Hepatic stellate cell (primary cell): ENCODE measurements at regions not wholly inside any gene's neighbourhood (a gene's known extent, or its start where the extent isn't known, plus 50 kb on each side); places are given as distances from the start of the nearest gene placed in this dataset.

Experiments
- DNase-seq: peaks from one replicate; pipeline ENCODE4 v3.0.0; 2011; ENCODE audit warnings: low spot score

DNA sequence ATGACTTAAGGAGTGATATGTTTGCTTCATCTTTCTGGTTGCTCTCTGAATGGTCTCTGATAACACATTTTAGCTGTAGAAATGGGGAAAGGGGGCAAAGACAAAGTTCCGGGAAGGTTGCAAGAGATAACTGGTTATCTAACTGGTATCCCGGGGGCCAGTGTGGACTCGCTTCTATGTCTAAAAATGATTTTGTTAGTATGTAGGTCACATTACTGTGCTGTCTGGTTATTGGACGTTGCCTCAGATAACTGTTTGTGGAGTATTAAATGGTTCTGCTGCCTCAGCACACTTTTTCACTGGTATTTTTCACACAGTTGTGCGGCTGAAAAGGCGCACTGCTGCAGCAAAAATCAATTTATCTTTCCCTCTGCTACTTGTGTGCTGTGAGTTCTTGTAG lies 63.0 kb upstream of the ZNF536 start:
- no peak for DNase-seq

DNA sequence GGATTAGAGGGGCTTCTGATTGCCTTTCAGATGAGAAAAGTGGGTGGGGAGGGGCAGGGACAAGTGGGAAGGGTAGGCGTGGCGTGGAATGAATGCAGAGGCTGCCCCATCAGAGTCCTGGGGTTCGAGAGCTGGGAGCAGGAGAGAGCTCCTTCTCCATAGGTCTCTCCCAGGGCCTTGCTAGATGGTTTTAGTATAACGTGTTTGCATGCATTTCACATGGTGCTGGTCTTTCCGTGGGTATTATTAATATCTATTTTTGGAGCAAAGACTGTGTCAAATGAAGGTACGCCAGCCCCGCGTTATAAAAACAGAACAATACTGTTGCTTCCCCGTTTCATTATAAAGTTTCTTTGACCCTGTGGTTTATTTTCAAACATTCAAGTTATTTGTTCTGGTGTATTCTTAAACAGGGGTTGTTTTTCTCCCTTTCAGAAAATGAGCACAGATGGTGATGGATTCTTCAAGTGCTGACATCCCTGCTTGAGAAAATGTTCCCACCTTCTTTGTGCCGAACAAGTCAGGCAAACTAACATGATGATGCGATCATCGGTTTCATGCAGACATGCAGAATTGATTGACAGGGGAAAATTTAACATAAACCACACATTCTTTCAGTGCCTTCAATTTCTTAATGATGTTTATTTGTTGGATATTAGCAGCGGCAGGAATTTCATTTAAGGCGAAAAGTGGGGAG lies 62.1 kb upstream of the ZNF536 start:
- no peak for DNase-seq

DNA sequence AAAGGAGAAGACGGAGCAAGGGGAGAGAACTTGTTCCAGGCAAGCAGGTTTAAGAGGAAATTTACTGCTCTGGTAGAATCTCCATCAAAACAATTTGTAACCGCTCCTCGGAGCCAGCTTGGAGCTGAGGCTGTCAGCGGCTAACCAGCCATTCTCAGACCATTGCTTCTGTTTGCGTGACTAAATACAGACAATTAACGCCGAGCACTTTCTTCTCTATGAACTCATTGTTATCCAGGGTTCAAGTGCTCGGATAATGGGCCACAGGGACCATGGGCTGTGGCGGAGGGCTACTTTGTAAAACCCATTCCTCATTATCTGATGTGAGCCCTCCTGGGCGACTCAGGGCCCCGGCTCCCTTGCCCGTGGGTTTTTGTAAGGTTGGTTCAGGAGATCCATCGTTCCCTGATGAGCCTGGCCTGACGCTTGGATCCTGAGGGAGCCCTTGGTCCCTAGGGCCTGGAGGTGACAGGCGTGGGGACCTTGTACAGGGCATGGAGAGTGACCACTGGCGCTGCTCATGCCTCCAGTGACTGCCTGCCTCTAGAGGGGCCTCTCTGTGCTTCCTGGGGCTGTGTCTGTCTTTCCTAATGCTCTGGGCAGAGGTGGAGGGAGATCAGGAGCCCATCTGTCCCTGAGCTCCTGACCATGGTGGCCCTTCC lies 61.5 kb upstream of the ZNF536 start:
- no peak for DNase-seq

DNA sequence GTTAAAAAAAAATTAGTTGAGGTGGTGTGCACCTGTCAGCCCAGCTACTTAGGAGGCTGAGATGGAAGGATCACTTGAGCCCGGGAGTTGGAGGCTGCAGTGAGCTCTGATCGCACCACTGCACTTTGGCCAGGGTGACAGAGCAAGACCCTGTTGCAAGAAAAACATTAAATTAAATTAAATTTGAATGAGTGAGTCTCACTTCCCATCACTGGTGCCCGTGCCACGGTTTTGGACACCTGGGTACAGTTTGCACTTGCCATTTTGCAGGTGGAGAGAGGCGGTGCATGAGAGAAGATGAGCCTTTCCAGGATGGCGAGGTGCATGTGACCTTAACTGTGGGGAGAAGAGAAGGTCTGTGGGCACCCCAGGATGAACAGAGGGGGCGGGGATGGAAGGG lies 60.3 kb upstream of the ZNF536 start:
- DNase-seq, result no peak

DNA sequence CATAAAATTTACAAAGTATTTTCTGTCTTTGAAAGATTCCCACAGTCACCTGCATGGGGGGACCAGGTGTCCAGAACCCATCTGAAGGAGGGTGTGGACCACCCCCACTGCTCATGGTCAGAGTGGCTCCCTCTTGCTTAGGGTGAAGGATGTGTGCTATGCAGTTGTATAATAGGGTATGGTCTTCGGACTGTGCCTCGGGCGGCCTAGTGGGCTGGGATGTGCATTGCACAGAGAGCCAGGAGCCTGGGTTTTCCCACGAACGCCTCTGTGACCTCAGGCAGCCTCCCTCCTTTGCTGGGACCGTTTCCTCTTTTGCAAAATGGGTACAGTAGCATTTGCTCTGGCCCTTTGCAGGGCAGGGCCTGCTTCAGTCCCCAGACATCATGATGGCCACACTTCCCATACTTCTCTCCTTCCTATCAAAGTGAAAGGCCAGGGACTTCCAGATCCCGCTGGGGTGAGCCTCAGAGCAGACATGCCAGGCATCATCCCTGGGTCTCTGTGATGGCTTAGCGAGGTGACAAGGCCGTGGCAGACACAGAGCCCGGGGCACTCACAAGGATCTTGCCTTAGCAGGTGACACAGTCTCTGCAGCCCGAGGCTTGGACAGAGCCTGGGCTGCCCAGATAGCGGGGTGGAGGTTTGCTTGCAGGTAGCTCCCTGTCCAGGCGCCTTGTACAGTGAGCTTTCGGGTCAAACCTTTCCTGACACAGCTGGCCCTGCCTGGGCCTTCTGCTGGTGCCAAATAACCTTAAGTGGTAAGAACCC lies 59.4 kb upstream of the ZNF536 start:
- no peak for DNase-seq

DNA sequence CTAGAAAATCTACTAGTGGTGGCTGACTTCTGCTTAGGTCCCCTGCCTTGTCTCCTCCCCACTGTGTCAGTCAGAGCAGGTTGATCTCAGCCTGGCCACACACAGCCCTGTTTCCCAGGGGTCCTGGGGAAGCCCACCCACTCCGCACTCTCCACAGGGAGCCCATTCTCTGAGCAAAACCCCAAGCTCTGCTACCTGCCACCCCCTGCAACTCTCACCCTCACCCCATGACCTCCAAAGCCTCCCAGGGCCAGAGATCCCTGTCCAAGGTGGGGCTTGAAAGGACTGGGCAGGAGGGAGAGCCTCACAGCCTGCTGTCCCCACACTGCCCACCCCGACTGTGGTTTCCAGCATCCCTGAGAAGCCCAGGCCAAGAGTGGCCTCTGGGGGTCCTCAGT lies 58.8 kb upstream of the ZNF536 start:
- DNase-seq, result no peak

DNA sequence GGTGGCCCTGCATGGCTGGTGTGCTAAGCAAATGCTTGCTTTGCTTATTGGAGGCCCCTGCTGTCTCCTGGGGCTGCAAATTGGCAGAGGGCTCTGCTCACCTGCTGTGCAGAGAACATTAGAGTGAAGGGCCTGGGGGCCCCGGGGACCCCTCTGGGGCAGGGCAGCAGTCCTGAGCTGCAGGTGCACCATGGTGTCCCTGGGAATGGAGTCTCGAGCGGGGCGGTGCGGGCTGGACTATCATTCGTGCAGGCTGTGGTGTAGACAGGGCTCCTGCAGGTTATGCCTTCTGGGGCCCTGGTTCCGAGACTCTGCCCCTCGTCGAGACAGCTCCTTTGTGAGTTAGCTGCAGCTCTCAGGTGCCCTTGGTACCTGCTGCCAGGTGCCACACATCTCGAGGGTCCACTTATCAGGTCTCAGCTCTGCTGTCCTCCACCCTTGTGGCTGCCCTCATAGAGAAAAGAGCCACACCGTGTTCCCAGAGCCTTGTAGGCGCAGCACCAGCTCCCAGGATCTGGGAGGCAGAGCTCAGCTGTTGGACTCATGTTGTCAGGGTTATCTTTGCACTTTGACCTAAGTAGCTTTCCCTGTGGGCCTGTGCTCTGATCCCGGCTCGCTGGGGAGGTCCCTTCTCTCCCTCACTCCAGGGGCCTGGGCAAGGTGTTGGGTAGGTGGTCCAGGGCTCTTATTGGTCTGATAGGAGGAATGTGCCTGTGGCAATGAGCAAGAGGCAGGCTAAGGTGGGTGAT lies 58.0 kb upstream of the ZNF536 start:
- no peak for DNase-seq

DNA sequence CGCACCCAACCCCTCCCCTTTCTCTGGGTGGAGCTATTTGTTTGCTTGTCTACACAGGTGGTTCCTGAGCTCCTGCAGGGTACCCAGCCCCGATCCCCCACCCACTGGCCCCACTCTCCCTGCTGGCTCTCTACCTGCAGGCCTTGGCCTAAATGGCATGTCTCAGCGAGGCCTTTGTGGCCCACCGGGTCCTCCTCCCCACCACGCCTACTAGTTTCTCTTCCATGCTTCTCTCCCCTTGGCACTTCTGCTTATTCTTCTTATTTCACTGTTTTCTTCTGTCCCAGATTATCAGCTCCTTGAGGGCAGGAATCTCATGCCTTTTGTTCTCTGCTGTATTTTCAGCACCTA lies 57.4 kb upstream of the ZNF536 start:
- no peak for DNase-seq

DNA sequence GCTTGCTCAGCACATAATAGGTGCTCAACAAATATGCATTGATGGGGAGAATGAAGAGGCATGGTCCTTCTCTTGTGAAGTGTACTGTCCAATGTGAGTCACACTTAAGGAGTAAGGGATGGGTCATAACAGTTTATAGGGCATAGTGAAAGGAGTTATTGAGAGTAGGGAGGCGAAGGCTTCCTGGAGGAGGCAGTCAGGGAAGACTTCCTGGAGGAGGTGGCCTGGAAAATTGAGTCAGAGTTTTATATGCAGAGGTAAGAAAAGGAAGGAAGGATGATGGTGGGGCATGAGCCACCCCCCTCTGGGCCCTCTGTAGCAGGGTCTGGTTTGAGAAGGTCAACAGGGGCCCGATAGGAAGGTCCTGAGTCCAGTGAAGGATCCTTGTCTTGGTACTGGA lies 57.0 kb upstream of the ZNF536 start:
- DNase-seq, result no peak

DNA sequence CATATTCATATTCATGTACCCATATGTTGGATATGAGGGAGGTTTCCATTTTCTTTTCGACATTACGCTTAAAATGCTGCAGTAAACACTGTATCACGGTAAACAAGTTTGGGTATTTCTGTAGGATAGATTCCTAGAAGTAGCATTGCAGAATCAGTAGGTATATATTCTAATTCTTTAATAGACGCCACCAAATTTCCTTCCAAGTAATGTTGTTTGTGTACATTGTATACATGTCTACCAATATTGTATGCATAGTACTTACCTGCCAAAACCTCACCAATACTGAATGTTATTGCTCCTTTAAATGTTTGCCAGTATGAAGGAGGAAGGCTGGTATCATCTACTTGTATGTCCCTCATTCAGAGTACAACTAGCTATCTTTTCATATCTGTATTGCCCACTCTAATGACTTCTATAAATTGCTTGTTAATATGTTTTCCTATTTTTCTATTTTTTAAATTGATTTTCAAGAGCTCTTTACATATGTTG lies 56.1 kb upstream of the ZNF536 start:
- DNase-seq, result no peak

DNA sequence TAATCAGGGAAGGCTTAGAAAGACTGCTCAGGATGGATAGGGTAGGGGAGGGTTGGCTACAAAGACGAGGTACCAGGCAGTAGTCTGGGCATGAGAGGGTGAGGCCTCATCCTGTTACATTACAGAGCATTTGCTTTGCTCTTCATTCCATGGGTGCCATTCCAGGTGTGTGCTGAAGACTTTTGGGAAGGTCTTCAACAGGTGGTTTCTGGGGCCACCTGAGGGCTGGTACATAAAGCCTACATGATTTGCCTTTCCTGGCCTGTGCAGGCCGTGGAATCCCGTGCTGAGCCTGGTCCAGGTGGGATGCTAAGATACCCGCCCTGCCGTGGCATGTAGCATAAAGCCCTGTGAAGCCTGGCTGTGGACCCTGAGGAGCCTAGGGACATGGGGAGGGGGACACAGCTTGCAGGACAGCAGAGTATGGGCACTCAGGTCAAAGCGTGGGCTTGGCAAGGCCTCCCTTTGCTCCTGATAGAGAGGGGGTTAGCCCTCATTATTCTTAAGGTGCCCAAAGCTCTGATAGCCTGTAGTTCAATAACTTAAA lies 55.6 kb upstream of the ZNF536 start:
- DNase-seq, result no peak

DNA sequence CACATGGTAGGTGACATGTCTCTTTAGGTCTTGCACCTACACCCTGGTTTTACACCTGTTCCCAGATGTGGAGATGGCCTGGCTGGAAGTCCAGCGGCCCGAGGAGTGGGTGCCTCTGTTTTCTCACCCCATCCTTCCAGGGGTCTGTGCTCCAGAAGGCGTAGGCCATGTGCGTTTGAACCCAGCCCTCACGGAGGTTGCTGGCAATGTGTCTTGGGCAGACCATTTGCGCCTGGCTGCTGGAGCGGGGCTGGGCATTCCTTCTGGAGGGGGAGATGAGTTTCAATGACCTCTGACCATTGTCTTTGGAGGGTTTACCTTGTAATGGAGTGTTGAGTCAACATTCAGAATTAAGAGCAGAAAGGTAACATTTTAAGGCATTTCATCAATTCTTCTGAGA lies 54.8 kb upstream of the ZNF536 start:
- no peak for DNase-seq

DNA sequence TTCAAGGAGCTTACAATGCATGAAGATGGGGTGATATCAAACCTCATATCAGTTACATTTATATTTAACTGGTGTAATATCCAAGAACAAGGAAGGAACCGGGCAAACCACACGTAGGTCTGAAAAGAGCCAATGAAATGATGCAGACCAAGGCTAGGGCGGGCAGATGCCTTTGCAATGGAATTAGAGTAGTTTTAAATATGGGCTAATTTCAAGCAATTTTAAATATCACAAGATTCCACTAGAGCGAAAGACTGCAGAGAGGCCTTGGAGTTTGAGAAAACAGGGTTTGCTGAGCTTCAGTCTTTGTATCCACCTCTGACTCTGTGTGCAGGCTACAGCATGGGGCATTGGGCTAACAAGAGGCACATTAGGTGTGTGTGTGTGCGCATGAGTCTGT lies 53.9 kb upstream of the ZNF536 start:
- no peak for DNase-seq

DNA sequence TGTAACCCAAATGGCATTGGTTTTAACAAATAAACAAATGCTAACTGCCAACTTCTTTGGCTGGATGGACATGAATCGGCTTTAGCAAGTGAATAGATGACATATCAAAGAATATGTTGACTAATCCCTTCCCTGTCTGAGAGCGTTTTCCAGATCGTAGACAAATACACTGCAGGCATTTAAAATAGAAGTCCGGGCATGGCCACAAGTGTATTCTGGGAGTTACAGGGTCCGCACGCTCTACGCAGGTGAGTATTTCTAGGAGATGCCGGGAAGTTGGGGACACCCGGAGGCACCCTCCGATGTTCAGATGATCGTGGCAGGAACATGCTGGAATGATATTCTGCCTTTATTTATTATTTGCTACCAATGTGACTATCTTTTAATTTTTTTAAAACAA lies 53.2 kb upstream of the ZNF536 start:
- DNase-seq, result no peak

DNA sequence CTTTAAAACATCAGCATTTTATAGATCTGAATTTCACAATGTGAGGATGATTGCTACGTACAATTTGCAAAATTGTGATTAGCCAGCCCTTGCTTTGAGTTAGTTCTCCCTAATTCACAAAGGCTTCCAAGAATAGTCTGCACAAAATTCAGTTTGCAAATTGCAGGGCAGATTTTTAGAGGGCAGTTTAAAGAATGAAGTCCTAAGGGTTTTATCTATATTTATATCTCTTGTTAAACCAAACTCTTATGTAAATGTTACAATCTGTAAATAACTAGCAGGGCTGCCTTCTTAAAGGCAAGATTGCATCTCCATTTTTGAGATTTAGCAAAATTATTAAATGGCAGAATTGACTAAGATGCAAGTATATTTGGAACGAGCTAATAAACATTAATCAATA lies 52.8 kb upstream of the ZNF536 start:
- no peak for DNase-seq

DNA sequence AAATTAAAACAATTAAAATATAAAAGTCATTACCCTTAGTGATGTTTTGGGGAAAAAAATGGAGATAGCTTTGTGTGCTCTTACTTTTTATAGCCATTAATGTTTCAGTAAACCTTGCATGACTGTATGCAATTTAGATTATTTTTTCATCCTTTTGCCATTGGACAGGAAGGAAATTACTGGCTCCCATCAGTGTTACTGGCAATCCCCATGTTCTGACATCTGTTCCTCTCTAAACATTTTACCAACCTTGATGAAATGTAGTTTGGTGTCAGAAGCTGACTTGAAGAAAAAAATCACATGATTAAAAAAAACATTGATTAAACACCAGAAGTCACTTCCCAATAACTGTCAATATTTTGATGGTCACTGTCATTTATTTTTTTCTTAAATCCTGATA lies 52.3 kb upstream of the ZNF536 start:
- no peak for DNase-seq

DNA sequence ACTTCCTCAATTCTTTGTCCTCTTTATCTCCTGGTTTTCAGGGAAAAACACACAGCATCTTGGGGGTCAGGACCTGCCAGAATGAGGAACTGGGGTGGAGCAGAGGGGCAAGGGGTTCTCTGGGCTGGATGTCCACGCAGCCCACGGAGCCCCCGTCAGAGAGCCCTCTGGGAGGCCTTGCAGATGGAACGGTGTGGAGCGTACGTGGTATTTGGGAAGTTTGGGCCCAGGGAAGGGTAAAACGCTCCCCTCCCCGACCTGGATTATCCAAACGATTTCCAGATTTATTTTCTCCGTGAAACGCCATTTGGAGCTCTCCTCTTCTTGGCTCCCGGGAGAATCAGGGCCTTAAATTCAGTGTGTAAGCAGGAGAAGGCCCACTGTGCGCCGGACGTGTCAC lies 51.7 kb upstream of the ZNF536 start:
- DNase-seq, result no peak

DNA sequence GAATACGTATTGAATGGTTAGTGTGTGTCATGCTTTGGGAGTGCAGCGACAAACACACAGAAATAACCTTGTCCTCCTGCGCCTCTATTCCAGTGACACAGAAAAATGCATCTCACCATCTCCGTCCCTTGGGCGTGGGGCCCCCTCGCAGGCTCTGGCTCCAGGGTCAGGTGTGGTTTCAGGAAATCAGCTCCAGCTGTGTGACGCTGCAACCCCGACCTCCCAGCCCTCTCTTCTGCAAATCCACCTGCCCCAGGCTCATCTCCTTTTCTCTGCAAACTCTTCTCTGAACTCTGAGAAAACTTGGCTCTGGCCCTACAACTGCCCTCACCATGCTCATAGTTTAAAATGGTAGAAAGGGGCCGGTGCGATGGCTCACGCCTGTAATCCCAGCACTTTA lies 51.3 kb upstream of the ZNF536 start:
- DNase-seq, result no peak
